ENCODE measurements at regions not wholly inside any gene's neighbourhood (a gene's known extent, or its start where the extent isn't known, plus 50 kb on each side); places are given as distances from the start of the nearest gene placed in this dataset.

DNA sequence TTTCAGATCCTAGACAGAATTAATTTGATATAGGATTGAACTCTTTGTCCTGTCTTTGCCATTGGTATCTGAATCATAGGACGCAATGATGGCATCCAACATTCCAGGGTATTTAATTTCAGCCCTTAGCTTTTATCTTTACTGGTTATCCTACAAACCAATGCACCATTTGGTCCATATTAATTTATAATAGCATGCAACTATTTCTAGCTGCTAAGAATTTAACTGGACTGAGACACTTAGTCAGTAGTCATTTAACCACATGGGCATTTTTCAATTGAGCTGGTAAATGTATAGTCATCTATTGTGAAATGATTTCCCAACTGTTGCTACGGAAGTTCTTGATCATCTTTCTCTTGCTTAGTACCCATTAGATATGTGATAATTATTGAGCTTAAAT is 141.1 kb downstream of the CD164 start:
- no peak for ATAC-seq
- Histone ChIP-seq H3K4me3 (no peak overlapping the region), H3K9me3 (no peaks in the 10 kb centered on the region), H3K36me3 (no peaks in the 10 kb centered on the region), H3K27me3 (no peaks in the 10 kb centered on the region), H3K4me1 (no peaks in the 10 kb centered on the region), H3K27ac (no peak overlapping the region)
- intact Hi-C loops (cut with DNase I), result no loop called here
- DNase-seq, result no peak
- no peak for TF ChIP-seq POLR2A (IDR thresholded peaks at IDR 0.05)
- TF ChIP-seq, protein P1, sequence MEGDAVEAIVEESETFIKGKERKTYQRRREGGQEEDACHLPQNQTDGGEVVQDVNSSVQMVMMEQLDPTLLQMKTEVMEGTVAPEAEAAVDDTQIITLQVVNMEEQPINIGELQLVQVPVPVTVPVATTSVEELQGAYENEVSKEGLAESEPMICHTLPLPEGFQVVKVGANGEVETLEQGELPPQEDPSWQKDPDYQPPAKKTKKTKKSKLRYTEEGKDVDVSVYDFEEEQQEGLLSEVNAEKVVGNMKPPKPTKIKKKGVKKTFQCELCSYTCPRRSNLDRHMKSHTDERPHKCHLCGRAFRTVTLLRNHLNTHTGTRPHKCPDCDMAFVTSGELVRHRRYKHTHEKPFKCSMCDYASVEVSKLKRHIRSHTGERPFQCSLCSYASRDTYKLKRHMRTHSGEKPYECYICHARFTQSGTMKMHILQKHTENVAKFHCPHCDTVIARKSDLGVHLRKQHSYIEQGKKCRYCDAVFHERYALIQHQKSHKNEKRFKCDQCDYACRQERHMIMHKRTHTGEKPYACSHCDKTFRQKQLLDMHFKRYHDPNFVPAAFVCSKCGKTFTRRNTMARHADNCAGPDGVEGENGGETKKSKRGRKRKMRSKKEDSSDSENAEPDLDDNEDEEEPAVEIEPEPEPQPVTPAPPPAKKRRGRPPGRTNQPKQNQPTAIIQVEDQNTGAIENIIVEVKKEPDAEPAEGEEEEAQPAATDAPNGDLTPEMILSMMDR (IDR thresholded peaks at IDR 0.05), result no peak
- WGBS (ENCODE audit: insufficient coverage, low coverage, low lambda C conversion rate, missing lambda C conversion rate), result 76% methylated on average over 2 of the region's 2 CpGs

DNA sequence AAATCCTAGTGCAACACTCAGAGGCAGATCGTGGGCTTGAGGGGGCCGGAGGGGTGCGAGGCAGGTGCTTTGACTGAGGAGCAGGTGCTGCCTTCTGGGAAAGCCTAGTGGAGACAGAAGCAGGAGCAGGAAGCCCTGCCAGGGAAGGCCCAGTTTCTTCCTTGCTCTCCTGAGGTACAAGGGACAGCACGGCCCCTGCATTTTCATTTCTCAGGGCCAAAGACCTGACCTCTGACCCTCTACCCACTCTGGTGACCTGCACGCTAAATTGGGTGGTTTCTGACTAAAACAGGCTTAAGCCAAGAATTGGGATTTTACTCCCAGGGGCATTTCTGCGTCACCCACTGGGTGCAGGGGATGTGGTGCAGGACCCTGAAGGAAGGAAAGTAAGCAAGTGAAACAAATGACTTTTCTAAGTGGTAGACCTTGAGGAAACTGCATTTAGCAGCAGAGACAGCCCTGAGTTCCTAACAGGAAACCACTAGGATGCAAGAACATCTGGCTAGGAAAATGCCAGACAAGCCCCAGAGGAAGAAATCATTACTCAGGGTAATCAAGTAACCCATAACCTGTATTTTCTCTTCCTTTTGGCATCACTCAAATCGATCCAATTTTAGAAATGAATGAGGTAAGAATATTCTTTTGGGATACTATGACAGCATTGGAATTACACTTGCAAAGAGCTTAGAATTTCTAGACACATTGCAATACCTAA is 141.7 kb downstream of the CD164 start:
- Histone ChIP-seq H3K4me1 (no peaks in the 10 kb centered on the region), H3K36me3 (no peaks in the 10 kb centered on the region), H3K4me3 (no peak overlapping the region), H3K27ac (no peak overlapping the region), H3K9me3 (no peaks in the 10 kb centered on the region), H3K27me3 (no peaks in the 10 kb centered on the region)
- TF ChIP-seq POLR2A (IDR thresholded peaks at IDR 0.05), result no peak
- TF ChIP-seq, protein P1 (IDR thresholded peaks at IDR 0.05), result no peak
- ATAC-seq, result no peak
- intact Hi-C loops (cut with DNase I), result no loop called here
- DNase-seq, result no peak
- whole genome bisulfite sequencing (ENCODE audit: insufficient coverage, low coverage, low lambda C conversion rate, missing lambda C conversion rate), result 49% methylated on average over 4 of the region's 7 CpGs

DNA sequence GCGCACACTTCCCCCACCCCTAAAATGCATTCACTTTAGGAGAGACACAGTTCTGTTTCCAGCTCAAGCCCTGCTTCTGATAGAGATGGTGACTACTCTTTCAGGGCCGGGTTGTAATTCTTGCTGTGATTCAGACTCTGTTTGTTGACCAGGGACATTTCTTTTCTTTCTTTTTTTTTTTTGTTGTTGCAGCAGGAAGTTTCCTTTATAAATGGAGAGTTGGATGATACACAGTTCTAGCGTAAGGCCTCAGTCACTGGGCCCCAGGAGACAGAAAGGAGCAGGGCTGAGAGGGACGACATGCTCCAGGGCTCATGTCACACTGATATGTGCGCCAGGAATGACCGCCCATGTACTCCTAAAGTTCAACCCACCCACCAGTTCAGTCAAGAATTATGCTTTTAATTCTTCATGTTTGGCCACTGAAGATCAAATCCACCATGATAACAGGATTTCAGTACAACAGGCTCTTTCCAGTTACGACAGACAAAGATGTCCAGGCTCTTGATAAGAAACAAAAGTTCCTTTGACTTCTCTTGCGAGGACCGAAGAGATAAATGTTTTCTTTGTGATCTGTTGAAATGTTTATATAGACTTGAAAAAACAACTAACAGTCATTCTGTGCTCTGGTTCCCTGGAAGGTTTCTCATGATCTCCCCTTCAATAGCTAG is 142.5 kb downstream of the CD164 start:
- Histone ChIP-seq H3K36me3 (no peaks in the 10 kb centered on the region), H3K9me3 (no peaks in the 10 kb centered on the region), H3K27me3 (no peaks in the 10 kb centered on the region), H3K27ac (no peak overlapping the region), H3K4me3 (no peak overlapping the region), H3K4me1 (no peaks in the 10 kb centered on the region)
- no peak for ATAC-seq
- intact Hi-C loops (cut with DNase I), result no loop called here
- WGBS (ENCODE audit: insufficient coverage, low coverage, low lambda C conversion rate, missing lambda C conversion rate), result 72% methylated on average over 9 of the region's 9 CpGs
- DNase-seq, result no peak
- TF ChIP-seq POLR2A (IDR thresholded peaks at IDR 0.05), result no peak
- TF ChIP-seq, protein P1 (IDR thresholded peaks at IDR 0.05), result no peak

DNA sequence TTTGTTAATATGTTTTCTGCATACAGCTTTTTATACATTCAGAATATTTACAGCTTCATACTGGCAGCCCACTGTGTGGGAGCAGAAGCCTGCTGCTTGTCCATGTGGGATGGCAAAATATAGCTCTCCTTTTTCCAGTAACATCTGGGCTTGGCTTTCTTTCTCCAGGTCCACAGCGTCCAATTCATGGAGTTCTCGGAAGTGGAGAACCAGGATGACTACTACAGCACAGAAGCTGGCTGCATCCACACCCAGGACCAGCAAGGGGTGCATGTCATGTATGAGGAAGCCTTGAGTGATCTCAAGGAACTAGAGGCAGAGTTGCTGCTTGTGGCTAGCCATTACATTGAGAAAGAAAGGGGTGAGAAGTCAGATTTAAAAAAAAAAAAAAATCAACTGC is 143.1 kb downstream of the CD164 start:
- ATAC-seq (no peak), DNase-seq (no peak)
- Histone ChIP-seq H3K4me1 (no peaks in the 10 kb centered on the region), H3K36me3 (no peaks in the 10 kb centered on the region), H3K4me3 (no peak overlapping the region), H3K9me3 (no peaks in the 10 kb centered on the region), H3K27ac (no peak overlapping the region), H3K27me3 (no peaks in the 10 kb centered on the region)
- TF ChIP-seq POLR2A (IDR thresholded peaks at IDR 0.05), result no peak
- TF ChIP-seq, protein P1 (IDR thresholded peaks at IDR 0.05), result no peak
- 76% methylated on average over 2 of the region's 2 CpGs for WGBS (ENCODE audit: insufficient coverage, low coverage, low lambda C conversion rate, missing lambda C conversion rate)
- intact Hi-C loops (cut with DNase I), result no loop called here
